Upper lobe of right lung (tissue), 1 donor: ENCODE measurements at regions not wholly inside any gene's neighbourhood (a gene's known extent, or its start where the extent isn't known, plus 50 kb on each side); places are given as distances from the start of the nearest gene placed in this dataset.

Experiments
- ATAC-seq: fragments of 200-7000 bp; cut with Tn5 transposase; one replicate; pipeline ENCODE4 v1.9.1; 2020; ENCODE audit warnings: mild to moderate bottlenecking, moderate library complexity
- DNase-seq: peaks from one replicate; pipeline ENCODE4 v3.0.0-alpha.2; 2020
- H3K27ac ChIP-seq: fragments of 200-600 bp; one replicate; pipeline ENCODE4 v1.8.0; 2022
- H3K27me3 ChIP-seq: fragments of 200-600 bp; one replicate; pipeline ENCODE4 v1.8.0; 2022; ENCODE audit warnings: mild to moderate bottlenecking
- H3K36me3 ChIP-seq: fragments of 200-600 bp; one replicate; pipeline ENCODE4 v1.8.0; 2022
- H3K4me1 ChIP-seq: fragments of 200-600 bp; one replicate; pipeline ENCODE4 v1.8.0; 2022
- H3K4me3 ChIP-seq: fragments of 200-600 bp; one replicate; pipeline ENCODE4 v1.8.0; 2022; ENCODE audit warnings: mild to moderate bottlenecking
- H3K9me3 ChIP-seq: fragments of 200-600 bp; one replicate; pipeline ENCODE4 v1.8.0; 2022
- intact Hi-C: fragments of 100-400 bp; cut with DNase I; formaldehyde crosslinking; loops from one replicate; pipeline ENCODE4 v1.11.0; 2022
- TF ChIP-seq, protein P1 (sequence below): fragments of 200-600 bp; IDR thresholded peaks from one replicate; pipeline ENCODE4 v1.8.0; 2022; ENCODE audit warnings: antibody characterized with exemption
- donor health status: DM: no; HTN: yes; CAD: no; lungs with severe emphysema.

DNA sequence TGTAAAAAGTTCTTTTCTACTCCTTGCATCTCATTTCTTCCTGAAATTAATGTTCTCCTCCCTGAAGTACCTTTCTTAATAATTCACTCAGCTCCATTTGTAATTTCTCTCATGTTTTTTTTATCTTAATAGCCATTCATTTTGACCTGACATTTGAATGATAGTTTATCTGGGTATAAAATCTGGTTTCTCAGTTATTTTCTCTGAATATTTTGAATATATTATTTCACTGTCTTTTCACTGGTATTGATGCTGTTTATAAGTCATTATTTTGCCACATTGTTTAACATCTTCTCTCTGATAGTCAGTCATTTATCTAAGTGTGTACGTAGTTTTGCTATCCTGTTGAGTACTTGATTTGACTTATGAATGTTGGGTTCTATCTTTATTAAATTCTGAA lies 68.8 kb upstream of the ARHGAP18 start:
- no peaks in the 10 kb centered on the region for H3K27me3 ChIP-seq
- intact Hi-C loops, result no loop called here
- H3K4me1 ChIP-seq, result no peaks in the 10 kb centered on the region
- no peak overlapping the region for H3K27ac ChIP-seq
- no peaks in the 10 kb centered on the region for H3K9me3 ChIP-seq
- TF ChIP-seq, protein P1, sequence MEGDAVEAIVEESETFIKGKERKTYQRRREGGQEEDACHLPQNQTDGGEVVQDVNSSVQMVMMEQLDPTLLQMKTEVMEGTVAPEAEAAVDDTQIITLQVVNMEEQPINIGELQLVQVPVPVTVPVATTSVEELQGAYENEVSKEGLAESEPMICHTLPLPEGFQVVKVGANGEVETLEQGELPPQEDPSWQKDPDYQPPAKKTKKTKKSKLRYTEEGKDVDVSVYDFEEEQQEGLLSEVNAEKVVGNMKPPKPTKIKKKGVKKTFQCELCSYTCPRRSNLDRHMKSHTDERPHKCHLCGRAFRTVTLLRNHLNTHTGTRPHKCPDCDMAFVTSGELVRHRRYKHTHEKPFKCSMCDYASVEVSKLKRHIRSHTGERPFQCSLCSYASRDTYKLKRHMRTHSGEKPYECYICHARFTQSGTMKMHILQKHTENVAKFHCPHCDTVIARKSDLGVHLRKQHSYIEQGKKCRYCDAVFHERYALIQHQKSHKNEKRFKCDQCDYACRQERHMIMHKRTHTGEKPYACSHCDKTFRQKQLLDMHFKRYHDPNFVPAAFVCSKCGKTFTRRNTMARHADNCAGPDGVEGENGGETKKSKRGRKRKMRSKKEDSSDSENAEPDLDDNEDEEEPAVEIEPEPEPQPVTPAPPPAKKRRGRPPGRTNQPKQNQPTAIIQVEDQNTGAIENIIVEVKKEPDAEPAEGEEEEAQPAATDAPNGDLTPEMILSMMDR, result no peak
- ATAC-seq, result no peak
- no peak overlapping the region for H3K4me3 ChIP-seq
- no peaks in the 10 kb centered on the region for H3K36me3 ChIP-seq
- DNase-seq, result no peak

DNA sequence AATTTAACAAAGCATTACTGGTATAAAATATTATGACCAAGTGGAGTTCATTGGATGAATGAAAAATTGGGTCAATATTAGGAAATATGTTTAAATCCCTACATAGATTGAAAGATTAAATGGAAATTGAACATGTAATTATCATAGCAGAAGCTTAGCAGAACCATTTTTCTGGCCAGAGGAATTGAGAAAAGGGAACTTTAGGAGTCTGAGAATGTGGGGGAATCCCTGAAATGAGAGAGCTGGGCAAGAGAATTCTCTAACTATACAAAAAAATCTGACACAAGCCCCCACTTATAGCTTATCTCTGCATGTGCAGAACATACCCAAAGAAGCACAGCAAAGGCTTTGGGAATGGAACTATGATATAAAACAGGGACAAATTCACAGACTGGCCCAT lies 67.4 kb upstream of the ARHGAP18 start:
- intact Hi-C loops, result no loop called here
- no peaks in the 10 kb centered on the region for H3K9me3 ChIP-seq
- TF ChIP-seq, protein P1, result no peak
- DNase-seq, result no peak
- ATAC-seq, result no peak
- no peaks in the 10 kb centered on the region for H3K4me1 ChIP-seq
- no peak overlapping the region for H3K27ac ChIP-seq
- H3K27me3 ChIP-seq, result no peaks in the 10 kb centered on the region
- H3K36me3 ChIP-seq, result no peaks in the 10 kb centered on the region
- H3K4me3 ChIP-seq, result no peak overlapping the region

DNA sequence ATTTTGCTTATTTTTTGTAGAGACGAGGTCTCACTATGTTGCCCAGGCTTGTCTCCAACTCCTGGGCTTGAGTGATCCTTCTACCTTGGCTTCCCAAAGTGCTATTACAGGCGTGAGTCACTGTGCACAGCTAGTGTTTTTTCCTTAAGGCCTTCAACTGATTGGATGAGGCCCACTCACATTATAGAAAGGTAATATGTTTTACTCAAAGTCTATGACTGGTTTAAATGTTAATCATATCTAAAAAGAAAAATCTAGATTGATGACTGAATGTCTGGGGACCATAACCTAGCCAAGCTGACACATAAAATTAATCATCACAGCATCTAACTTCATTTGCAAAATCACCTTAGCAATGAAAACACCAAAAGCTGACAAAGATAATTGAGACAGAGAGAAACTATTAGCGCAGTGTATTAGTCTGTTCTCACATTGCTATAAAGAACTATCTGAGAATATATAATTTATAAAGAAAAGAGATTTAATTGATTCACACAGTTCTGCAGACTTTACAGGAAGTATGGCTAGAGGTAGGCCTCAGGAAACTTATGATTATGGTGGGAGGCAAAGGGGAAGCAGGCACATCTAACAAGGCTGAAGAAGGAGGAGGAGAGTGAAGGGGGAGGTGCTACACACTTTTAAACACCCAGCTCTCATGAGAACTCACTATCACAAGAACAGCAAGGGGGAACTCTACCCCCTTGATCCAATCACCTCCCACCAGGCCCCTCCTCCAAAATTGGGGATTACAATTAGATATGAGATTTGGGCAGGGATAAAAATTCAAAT lies 66.8 kb upstream of the ARHGAP18 start:
- Histone ChIP-seq H3K4me1 (no peaks in the 10 kb centered on the region), H3K27ac (no peak overlapping the region), H3K9me3 (no peaks in the 10 kb centered on the region), H3K27me3 (no peaks in the 10 kb centered on the region), H3K36me3 (no peaks in the 10 kb centered on the region), H3K4me3 (no peak overlapping the region)
- TF ChIP-seq, protein P1, result no peak
- ATAC-seq (peak; percentile 41), DNase-seq (no peak)
- intact Hi-C loops, result no loop called here

DNA sequence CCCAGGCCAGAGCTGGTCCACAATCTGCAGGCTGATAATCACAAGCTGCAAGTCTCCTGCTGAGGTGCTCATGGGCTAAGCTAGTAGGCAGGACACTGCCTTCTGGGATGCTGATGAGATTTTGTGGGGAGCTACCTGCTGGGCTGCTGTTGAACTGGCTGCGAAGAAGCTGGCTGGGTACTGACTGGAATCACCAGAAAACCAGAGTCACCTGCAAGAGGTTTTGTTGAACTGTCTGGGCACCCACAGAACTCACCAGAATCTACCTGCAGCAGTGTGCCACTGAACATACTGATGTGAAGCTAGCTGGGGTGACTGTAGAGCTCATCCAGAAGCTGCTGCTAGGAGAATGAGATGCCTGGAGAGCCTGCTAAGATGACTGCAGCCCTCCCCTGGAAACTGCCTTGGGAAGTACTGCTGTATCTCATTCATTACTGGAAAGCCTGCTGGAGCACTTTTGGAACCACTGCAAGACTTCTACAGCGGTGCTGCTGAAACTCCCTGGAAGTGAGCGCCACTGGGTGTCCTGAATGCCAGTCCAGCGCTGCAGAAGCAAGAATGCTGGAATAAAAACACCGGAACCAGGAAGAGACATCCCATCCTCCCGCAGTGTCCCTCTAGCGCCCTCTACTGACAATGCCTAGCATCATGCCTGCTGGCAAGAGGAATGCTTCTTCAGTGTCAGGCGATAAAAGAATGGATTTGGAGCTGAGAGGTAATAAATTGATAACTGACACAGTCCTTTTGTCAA lies 64.9 kb upstream of the ARHGAP18 start:
- intact Hi-C loops, result no loop called here
- Histone ChIP-seq H3K9me3 (no peaks in the 10 kb centered on the region), H3K36me3 (no peaks in the 10 kb centered on the region), H3K4me3 (no peak overlapping the region), H3K27ac (no peak overlapping the region), H3K27me3 (no peaks in the 10 kb centered on the region), H3K4me1 (no peaks in the 10 kb centered on the region)
- TF ChIP-seq, protein P1, result peak; percentile 87
- ATAC-seq (peak; percentile 94), DNase-seq (peak; percentile 70)

DNA sequence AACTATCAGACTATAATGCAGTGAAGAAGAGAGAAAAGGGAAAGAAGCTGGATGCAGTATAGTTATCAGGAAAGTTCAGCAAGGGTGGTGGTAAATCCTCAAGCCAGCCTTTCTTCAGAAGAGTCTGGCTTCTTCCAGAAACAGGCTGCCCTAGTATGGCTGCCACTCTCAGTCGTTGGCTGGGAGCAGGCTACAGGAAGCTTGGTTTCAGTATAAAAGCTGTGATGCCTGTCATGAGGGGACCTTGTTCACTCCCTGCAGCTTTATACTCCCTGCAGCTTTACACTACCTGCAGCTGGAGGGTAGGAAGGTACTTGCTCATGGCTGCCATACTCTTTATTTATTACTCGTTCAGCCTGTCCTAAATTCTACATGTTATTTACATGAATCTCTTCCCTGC lies 63.3 kb upstream of the ARHGAP18 start:
- H3K36me3 ChIP-seq, result no peaks in the 10 kb centered on the region

More for the DNA sequence above, 63.3 kb upstream of the ARHGAP18 start:
- no peak for ATAC-seq
- intact Hi-C loops, result no loop called here
- Histone ChIP-seq H3K27ac (no peak overlapping the region), H3K4me1 (no peaks in the 10 kb centered on the region), H3K4me3 (no peak overlapping the region), H3K9me3 (no peaks in the 10 kb centered on the region), H3K27me3 (peaks cover 3% of the 10 kb centered on the region)
- DNase-seq, result no peak
- TF ChIP-seq, protein P1, result no peak
